ENCODE measurements at regions not wholly inside any gene's neighbourhood (a gene's known extent, or its start where the extent isn't known, plus 50 kb on each side); places are given as distances from the start of the nearest gene placed in this dataset.

DNA sequence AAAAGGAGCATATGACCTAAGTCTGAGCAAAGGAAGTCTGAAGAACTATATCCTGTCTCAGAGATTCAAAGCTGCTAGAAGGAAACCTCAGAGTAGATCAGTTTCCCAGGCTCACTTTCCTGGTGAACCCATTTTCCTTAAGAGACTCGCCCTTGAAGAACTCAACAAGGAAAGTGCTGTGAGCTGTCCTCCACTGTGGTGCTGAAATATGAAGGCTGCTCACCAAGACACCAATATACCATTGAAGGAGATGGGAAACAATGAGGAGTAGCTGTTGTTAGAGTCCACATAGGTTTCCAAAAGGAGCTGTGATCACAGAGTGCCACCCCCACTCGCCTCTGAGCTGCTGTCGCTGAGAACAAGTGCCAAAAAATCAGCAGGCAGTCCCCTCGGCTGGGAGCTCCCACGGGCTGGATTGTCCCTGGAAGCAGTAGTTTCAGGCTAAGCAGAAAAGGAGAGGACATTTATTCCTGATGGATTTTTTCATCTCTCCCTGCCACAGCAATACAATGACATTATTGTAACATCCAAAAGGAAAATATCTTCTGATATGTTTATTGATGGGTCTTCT is 282.1 kb downstream of the RPS29 start:
- TF ChIP-seq, protein P1, sequence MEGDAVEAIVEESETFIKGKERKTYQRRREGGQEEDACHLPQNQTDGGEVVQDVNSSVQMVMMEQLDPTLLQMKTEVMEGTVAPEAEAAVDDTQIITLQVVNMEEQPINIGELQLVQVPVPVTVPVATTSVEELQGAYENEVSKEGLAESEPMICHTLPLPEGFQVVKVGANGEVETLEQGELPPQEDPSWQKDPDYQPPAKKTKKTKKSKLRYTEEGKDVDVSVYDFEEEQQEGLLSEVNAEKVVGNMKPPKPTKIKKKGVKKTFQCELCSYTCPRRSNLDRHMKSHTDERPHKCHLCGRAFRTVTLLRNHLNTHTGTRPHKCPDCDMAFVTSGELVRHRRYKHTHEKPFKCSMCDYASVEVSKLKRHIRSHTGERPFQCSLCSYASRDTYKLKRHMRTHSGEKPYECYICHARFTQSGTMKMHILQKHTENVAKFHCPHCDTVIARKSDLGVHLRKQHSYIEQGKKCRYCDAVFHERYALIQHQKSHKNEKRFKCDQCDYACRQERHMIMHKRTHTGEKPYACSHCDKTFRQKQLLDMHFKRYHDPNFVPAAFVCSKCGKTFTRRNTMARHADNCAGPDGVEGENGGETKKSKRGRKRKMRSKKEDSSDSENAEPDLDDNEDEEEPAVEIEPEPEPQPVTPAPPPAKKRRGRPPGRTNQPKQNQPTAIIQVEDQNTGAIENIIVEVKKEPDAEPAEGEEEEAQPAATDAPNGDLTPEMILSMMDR (IDR thresholded peaks at IDR 0.05) = no peak
- TF ChIP-seq EZH2 (IDR thresholded peaks at IDR 0.05; ENCODE audit: borderline replicate concordance, insufficient read depth, low read depth, low read length, poor library complexity, severe bottlenecking) = no peak
